ENCODE measurements at regions not wholly inside any gene's neighbourhood (a gene's known extent, or its start where the extent isn't known, plus 50 kb on each side); places are given as distances from the start of the nearest gene placed in this dataset.

- no peak for TF ChIP-seq CTCF (IDR thresholded peaks at IDR 0.05)
- no peak overlapping the region for H3K4me3 ChIP-seq
- H3K27me3 ChIP-seq: no peaks in the 10 kb centered on the region
- no peaks in the 10 kb centered on the region for H3K36me3 ChIP-seq
- no peaks in the 10 kb centered on the region for H3K9me3 ChIP-seq
- intact Hi-C loops (cut with DNase I; ENCODE audit: low total_unique reads): no loop called here
- no peaks in the 10 kb centered on the region for H3K4me1 ChIP-seq
- H3K27ac ChIP-seq: no peak overlapping the region
- no peak for DNase-seq
Observed at GRCh38 chr4:136528131-136528530, 1004.2 kb downstream of the PCDH18 start.

- DNase-seq: no peak
- H3K4me1 ChIP-seq: no peaks in the 10 kb centered on the region
- TF ChIP-seq CTCF (IDR thresholded peaks at IDR 0.05): no peak
- no peak overlapping the region for H3K4me3 ChIP-seq
- H3K27ac ChIP-seq: no peak overlapping the region
- intact Hi-C loops (cut with DNase I; ENCODE audit: low total_unique reads): no loop called here
- no peaks in the 10 kb centered on the region for H3K9me3 ChIP-seq
- H3K36me3 ChIP-seq: no peaks in the 10 kb centered on the region
- no peaks in the 10 kb centered on the region for H3K27me3 ChIP-seq
Observed at GRCh38 chr4:136526517-136526916, 1005.8 kb downstream of the PCDH18 start.

GRCh38 chr4:136524039-136524438 lies 1008.3 kb downstream of the PCDH18 start:
- H3K9me3 ChIP-seq: no peaks in the 10 kb centered on the region
- DNase-seq: no peak
- H3K4me1 ChIP-seq: no peaks in the 10 kb centered on the region
- TF ChIP-seq CTCF (IDR thresholded peaks at IDR 0.05): no peak
- intact Hi-C loops (cut with DNase I; ENCODE audit: low total_unique reads): no loop called here
- no peaks in the 10 kb centered on the region for H3K36me3 ChIP-seq
- no peak overlapping the region for H3K27ac ChIP-seq
- H3K4me3 ChIP-seq: no peak overlapping the region
- H3K27me3 ChIP-seq: no peaks in the 10 kb centered on the region

- DNase-seq: no peak
- Histone ChIP-seq H3K27me3 (no peaks in the 10 kb centered on the region), H3K9me3 (no peaks in the 10 kb centered on the region), H3K36me3 (no peaks in the 10 kb centered on the region), H3K4me3 (no peak overlapping the region), H3K27ac (no peak overlapping the region), H3K4me1 (no peaks in the 10 kb centered on the region)
- intact Hi-C loops (cut with DNase I; ENCODE audit: low total_unique reads): no loop called here
- TF ChIP-seq CTCF (IDR thresholded peaks at IDR 0.05): no peak
Observed at GRCh38 chr4:136516371-136516770, 1015.9 kb downstream of the PCDH18 start.

- no peak for TF ChIP-seq CTCF (IDR thresholded peaks at IDR 0.05)
- no peaks in the 10 kb centered on the region for H3K27me3 ChIP-seq
- intact Hi-C loops (cut with DNase I; ENCODE audit: low total_unique reads): no loop called here
- H3K36me3 ChIP-seq: no peaks in the 10 kb centered on the region
- no peaks in the 10 kb centered on the region for H3K4me1 ChIP-seq
- DNase-seq: no peak
- H3K27ac ChIP-seq: no peak overlapping the region
- peaks cover 0 to 4% (median 0%) of the 10 kb centered on the region in 3 donors for H3K9me3 ChIP-seq
- H3K4me3 ChIP-seq: no peak overlapping the region
Observed at GRCh38 chr4:136505020-136505419, 1027.3 kb downstream of the PCDH18 start.

GRCh38 chr4:136495851-136496250 lies 1036.4 kb downstream of the PCDH18 start:
- Histone ChIP-seq H3K9me3 (no peaks in the 10 kb centered on the region), H3K36me3 (no peaks in the 10 kb centered on the region), H3K4me1 (no peaks in the 10 kb centered on the region), H3K27me3 (no peaks in the 10 kb centered on the region), H3K27ac (no peak overlapping the region), H3K4me3 (no peak overlapping the region)
- intact Hi-C loops (cut with DNase I; ENCODE audit: low total_unique reads): no loop called here
- DNase-seq: no peak
- no peak for TF ChIP-seq CTCF (IDR thresholded peaks at IDR 0.05)

Data from tibial artery (tissue), 4 donors.